ENCODE measurements at regions not wholly inside any gene's neighbourhood (a gene's known extent, or its start where the extent isn't known, plus 50 kb on each side); places are given as distances from the start of the nearest gene placed in this dataset.

DNA sequence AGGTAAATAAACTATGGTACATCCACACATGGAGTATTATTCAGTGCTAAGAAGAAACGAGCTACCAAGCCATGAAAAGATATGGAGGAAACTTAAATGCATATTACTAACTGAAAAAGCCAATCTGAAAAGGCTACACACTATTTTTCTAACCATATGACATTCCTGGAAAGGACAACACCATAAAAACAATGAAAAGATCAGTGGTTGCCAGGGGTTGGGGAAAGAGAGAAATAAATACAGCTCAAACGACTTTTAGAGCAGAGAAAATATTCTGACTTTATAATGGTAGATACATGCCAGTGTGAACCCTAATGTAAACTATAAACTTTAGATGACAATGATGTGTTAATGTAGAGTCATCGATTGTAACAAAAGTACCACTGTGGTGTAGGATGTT lies 225.9 kb upstream of the BTBD3 start:
- no peaks in the 10 kb centered on the region for H3K4me1 ChIP-seq
- peaks cover 9% of the 10 kb centered on the region for H3K27me3 ChIP-seq
- no peak for DNase-seq
- no peaks in the 10 kb centered on the region for H3K9me3 ChIP-seq
- no peak overlapping the region for H3K4me3 ChIP-seq (ENCODE audit: low read depth, low read length)
- no peaks in the 10 kb centered on the region for H3K36me3 ChIP-seq
- TF ChIP-seq, protein P1, sequence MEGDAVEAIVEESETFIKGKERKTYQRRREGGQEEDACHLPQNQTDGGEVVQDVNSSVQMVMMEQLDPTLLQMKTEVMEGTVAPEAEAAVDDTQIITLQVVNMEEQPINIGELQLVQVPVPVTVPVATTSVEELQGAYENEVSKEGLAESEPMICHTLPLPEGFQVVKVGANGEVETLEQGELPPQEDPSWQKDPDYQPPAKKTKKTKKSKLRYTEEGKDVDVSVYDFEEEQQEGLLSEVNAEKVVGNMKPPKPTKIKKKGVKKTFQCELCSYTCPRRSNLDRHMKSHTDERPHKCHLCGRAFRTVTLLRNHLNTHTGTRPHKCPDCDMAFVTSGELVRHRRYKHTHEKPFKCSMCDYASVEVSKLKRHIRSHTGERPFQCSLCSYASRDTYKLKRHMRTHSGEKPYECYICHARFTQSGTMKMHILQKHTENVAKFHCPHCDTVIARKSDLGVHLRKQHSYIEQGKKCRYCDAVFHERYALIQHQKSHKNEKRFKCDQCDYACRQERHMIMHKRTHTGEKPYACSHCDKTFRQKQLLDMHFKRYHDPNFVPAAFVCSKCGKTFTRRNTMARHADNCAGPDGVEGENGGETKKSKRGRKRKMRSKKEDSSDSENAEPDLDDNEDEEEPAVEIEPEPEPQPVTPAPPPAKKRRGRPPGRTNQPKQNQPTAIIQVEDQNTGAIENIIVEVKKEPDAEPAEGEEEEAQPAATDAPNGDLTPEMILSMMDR (IDR thresholded peaks at IDR 0.05; ENCODE audit: low read depth, low read length), result no peak

DNA sequence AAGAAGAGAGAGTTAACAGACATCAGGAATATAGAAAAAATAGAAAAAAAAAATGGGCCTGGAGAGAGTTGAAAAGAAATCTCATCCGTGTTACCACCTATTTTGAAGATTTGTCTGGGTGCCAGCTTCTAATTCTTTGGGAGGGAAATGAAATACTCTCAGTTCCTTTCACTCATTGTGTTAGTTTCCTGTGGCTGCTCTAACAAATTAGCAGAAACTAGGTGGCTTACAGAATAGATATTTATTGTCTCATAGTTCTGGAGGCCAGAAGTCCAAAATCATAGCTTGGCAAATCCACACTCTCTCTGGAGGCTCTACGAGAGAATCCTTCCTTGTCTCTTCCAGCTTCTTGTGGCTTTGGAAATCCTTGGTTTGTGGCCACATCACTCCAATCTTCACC lies 225.1 kb upstream of the BTBD3 start:
- Histone ChIP-seq H3K36me3 (no peaks in the 10 kb centered on the region), H3K9me3 (no peaks in the 10 kb centered on the region), H3K4me1 (no peaks in the 10 kb centered on the region), H3K27me3 (peaks cover 1% of the 10 kb centered on the region), H3K4me3 (ENCODE audit: low read depth, low read length) (no peak overlapping the region)
- TF ChIP-seq, protein P1 (IDR thresholded peaks at IDR 0.05; ENCODE audit: low read depth, low read length), result no peak
- no peak for DNase-seq

DNA sequence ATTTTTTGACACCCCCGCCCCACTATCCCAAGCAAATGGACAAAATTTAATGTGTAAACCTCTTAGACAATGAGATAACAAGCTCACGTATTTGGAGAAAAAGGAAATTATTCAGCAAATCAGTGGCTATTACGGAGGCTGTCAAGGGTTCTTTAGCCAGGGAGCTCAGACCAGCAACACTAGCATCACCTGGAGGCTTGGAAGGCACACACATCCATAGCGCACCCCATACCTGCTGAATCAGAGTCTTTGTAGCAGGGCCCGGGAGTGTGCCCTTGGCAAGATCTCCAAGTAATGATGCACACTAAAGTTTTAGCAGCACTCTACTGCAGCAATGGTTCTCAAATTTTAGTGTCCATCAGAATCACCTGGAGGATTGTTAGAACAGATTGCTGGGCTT lies 223.2 kb upstream of the BTBD3 start:
- DNase-seq, result no peak
- H3K9me3 ChIP-seq, result no peaks in the 10 kb centered on the region
- H3K36me3 ChIP-seq, result no peaks in the 10 kb centered on the region
- no peaks in the 10 kb centered on the region for H3K27me3 ChIP-seq
- no peaks in the 10 kb centered on the region for H3K4me1 ChIP-seq
- TF ChIP-seq, protein P1 (IDR thresholded peaks at IDR 0.05; ENCODE audit: low read depth, low read length), result no peak
- no peak overlapping the region for H3K4me3 ChIP-seq (ENCODE audit: low read depth, low read length)

DNA sequence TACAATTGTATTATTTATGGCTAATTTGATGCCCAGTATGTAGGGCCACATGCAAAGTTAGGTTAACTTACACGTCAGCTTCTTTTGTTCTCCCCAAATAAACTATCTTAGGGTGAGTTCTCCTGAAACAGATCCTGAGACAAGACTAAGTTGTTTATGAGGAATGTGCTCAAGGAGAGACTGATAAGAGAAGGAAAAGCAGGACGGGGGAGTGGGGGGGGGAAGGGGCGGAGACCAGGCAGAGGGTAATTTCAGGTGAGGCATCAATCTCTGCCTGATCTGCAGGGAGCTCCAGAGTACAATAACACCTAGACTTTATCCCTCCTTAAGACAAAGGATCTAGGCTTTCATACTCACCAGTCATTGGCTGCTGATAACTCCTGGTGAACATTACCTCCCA lies 220.6 kb upstream of the BTBD3 start:
- H3K36me3 ChIP-seq, result no peaks in the 10 kb centered on the region
- TF ChIP-seq, protein P1 (IDR thresholded peaks at IDR 0.05; ENCODE audit: low read depth, low read length), result no peak
- no peaks in the 10 kb centered on the region for H3K9me3 ChIP-seq
- no peak overlapping the region for H3K4me3 ChIP-seq (ENCODE audit: low read depth, low read length)
- DNase-seq, result no peak
- no peaks in the 10 kb centered on the region for H3K27me3 ChIP-seq
- no peaks in the 10 kb centered on the region for H3K4me1 ChIP-seq

DNA sequence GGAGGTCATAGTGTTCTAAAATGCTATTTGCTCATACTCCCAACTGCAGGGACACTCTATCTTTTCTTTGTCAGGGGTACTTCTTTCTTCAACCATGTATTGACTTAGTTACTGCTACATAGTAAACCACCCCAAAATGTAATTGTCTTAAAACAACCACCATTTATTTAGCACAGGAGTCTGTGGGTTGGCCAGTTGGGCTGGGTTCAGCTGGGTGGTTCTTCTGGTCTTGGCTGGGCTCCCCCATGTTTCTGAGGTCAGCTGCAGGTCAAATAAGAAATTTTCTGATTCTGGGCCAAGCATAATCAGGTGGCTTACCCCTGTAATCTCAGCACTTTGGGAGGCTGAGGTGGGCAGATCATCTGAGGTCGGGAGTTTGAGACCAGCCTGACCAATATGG lies 220.0 kb upstream of the BTBD3 start:
- Histone ChIP-seq H3K9me3 (no peaks in the 10 kb centered on the region), H3K36me3 (no peaks in the 10 kb centered on the region), H3K27me3 (no peaks in the 10 kb centered on the region), H3K4me1 (no peaks in the 10 kb centered on the region), H3K4me3 (ENCODE audit: low read depth, low read length) (no peak overlapping the region)
- no peak for DNase-seq
- TF ChIP-seq, protein P1 (IDR thresholded peaks at IDR 0.05; ENCODE audit: low read depth, low read length), result no peak

DNA sequence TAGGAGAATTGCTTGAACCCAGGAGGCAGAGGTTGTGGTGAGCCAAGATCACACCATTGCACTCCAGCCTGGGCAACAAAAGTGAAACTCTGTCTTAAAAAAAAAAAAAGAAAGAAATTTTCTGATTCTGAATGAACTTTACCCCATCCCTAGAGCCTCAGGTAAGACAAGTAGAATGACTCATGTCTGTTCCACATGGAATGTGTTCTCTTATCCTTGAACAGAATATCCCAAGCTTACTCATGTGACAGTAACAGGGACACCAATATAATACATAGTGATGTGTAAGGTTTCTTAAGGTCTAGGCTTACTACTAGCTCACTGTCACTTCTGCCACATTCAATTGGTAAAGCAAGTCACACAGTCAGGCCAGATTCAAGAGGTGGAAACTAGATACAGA lies 219.6 kb upstream of the BTBD3 start:
- TF ChIP-seq, protein P1 (IDR thresholded peaks at IDR 0.05; ENCODE audit: low read depth, low read length), result no peak
- no peaks in the 10 kb centered on the region for H3K27me3 ChIP-seq
- H3K4me1 ChIP-seq, result no peaks in the 10 kb centered on the region
- H3K4me3 ChIP-seq (ENCODE audit: low read depth, low read length), result no peak overlapping the region
- no peaks in the 10 kb centered on the region for H3K36me3 ChIP-seq
- no peak for DNase-seq
- no peaks in the 10 kb centered on the region for H3K9me3 ChIP-seq
